ENCODE measurements at regions not wholly inside any gene's neighbourhood (a gene's known extent, or its start where the extent isn't known, plus 50 kb on each side); places are given as distances from the start of the nearest gene placed in this dataset.
"Not testable (repeated sequence)": the region's sequence is repeated elsewhere in the genome, so short reads cannot be mapped to it uniquely, and the experiment has no call there.

DNA sequence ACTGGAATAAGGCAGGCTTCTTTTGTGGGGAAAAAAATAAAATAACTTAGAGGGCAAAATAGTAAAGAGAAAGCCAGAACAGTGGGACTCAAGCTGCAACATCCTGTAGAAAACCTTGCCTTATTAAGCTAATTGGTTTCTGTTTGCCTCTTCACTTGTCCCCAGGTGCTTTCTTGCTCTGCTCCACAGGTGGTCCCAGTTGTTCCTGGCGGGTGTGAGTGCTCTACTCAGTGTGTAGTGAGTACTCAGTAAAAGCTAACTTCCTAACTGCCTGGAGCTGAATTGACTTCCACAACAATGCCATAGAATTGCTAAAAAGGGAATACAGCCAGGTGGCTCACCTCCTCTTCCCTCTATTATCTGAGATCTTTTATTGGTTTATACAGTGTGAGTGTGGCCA is 930.2 kb downstream of the C4orf33 start:
- DNase-seq = no peak

DNA sequence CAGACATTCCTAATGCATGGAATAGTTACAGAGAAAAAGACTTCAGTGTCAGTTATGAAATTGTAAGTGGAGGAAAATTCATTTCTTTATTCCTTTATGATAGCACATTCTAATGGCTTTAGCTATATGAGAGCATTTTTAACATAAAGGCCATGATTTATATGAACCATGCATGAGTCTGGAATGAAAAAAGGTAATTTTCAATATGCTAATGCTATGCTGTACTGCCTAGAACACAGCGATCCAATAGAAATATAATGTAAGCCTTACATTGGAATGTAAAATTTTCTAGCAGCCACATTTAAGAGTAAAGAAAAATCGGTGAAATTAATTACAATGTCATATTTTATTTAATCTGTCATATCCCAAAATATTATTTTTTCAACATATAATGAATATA is 932.0 kb downstream of the C4orf33 start:
- DNase-seq = no peak

DNA sequence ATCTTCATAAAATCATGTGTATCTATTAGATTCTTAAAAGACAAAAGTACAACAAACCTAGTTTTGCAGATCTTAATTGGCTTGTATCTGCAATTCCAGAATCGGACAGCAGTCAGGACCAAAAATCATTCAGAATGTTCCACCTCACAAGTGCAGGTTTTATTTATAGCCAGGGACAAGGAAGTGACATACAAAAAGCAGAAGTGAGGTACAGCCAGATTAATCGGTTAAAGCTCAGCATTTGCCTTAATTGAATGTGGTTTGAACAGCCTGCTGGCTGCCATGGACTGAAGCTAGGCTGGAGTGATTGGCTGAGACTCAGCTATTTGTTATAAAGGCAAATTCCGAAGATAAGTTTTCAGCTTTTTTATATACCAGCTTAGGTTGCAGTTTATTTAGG is 932.6 kb downstream of the C4orf33 start:
- DNase-seq = no peak

DNA sequence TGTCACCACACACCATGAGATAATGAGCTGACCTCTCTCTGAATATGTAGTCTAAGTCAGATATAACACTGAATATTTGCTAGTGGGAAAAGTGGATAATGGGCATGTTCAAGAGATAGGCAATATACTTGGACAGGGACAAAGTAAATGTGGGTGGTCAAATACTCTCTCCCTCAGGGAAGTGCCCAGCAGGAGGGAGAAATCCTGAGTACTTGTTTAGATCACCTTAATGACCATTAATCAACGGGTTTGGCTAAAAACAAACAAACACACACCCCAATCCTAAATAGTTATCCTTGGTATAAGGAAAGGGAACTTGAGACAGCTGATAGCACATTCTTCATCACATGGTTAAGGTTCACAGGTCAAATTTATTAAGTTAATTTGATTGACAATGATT is 933.5 kb downstream of the C4orf33 start:
- no peak for DNase-seq

DNA sequence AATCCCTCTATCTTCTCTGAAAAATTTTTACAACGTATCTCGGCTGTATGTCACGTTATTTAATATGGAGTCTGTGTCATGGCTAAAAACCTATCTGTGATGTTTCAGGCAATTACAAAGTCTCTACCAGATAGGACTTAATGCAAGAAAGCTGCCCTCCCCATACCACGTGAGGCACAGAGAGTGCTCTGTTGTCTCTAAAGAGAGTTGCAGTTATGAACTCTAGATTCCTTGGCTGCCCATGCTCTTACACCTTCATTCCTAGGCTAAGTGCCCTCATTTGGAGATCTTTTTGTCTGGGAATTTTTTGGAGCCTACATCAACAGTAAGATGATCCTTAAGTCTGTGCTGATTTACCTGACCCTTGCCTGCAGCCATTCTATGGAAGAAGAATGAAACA is 935.9 kb downstream of the C4orf33 start:
- DNase-seq = no peak

DNA sequence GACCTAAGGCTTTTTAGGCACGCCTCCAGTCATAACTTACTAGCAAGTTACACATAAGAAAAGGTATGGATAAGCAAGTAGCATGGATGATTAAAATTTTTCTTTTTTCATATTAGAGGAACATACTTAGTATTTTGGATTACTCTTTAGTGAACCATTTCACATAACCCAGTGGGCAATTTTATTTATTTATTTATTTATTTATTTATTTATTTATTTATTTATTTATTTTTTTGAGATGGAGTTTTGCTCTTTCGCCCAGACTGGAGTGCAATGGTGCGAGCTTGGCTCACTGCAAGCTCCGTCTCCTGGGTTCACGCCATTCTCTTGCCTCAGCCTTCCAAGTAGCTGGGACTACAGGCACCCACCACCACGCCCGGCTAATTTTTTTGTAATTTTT is 937.7 kb downstream of the C4orf33 start:
- DNase-seq = not testable (repeated sequence)

DNA sequence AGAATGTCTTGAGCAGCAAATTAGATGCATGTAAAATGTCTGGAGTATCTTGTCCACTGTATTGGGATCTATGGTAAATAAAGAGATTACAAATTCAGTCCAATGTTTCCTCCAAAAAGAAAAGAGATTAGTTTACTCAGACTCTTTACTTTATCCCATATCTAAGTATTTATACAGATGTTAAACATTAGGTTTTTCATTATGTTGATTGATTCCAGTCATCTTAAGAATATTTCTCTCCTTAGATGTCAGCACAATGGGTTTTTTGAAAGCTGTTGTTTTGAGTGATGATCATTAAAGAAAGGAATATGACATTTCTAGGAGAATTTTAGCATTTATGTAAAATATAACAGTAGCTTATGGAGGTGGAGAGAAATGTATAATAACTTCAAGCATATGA is 938.9 kb downstream of the C4orf33 start:
- DNase-seq = no peak

DNA sequence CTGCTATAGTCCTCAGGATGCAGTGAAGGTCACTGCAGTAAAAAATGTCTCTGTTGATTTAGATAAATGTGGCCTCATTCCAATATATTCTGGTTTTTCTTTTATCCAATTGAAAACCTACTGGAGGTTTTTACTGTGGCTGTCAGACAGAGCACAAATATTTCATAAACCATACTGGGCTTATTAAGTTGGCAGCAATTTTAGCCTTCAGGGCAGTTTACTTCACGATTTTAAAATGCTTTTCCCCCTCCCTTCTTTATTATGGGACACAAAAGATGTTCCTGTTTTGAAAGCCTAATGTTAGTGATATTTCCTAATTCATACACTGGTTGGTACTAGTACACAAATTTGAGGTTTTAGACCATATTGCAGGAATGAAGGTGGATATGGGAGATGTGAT is 939.4 kb downstream of the C4orf33 start:
- DNase-seq = no peak

DNA sequence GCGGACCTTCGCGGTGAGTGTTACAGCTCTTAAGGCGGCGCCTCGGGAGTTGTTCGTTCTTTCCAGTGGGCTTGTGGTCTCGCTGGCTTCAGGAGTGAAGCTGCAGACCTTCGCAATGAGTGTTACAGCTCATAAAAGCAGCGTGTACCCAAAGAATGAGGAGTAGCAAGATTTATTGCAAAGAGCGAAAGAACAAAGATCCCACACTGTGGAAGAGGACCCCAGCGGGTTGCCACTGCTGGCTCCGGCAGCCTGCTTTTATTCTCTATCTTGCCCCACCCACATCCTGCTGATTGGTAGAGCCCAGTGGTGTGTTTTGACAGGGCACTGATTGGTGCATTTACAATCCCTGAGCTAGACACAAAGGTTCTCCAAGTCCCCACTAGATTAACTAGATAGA is 941.9 kb downstream of the C4orf33 start:
- not testable (repeated sequence) for DNase-seq

DNA sequence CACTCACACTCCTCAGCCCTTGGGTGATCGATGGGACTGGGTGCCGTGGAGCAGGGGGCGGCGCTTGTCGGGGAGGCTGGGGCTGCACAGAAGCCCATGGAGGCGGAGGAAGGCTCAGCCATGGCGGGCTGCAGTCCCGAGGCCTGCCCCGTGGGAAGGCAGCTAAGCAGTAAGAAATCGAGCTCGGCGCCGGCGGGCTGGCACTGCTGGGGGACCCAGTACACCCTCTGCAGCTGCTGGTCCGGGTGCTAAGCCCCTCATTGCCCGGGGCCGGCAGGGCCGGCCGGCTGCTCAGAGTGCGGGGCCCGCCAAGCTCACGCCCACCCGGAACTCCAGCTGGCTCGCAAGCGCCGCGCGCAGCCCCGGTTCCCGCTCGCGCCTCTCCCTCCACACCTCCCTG is 942.6 kb downstream of the C4orf33 start:
- not testable (repeated sequence) for DNase-seq

DNA sequence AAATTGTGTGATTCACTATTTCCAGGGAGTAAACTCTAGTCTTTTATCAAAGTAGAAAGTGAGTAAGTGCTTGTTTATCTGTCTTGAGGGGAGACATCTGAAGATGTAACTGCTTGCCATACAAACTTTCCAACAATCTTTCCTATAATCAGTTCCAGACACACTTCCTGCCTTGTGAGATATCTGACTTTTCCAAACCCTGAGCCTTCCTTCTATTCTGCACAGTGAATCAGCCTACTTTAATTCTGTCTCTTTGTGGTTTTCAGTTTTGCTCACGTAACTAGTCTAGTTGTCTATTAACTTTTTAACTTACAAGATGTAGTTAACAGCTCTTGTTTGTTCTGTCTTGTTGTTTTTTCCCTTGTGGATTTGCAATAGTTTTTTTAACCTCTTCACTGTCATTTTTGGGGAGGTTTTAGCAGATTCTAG is 947.8 kb downstream of the C4orf33 start:
- no peak for DNase-seq

DNA sequence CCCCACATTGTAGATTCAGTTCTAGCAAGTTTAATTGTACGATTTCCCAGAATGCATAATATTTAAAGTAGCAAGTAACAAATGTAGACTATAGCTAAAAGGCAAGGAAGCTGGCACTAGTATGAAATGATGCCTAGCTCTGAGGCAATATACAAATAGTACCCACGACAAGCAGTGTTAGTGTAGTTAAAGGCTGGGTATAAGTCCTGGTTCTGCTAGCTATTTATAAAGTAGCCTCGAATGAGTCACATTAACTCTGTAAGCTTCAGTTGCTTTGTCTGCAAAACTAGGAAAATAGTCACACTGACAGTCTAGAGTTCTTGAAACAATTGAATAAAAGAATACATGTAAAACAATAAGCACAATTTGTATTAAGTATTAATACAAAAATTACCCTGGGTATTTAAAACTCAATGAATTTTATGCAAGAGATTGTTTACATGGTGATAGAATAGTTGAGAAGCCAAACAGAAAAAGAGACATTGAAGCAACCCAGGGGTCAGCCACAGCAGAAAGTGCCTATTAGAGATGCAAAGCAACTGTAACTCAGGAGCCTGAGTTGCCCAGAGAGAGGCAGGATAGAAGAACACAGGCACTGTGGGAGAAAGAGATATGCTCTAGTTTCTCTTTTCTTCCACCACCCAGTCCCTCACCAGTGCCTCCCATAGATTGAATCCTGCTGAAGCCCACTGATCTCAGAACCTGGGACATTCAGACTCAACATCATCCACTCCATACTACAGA is 949.0 kb downstream of the C4orf33 start:
- DNase-seq = no peak

DNA sequence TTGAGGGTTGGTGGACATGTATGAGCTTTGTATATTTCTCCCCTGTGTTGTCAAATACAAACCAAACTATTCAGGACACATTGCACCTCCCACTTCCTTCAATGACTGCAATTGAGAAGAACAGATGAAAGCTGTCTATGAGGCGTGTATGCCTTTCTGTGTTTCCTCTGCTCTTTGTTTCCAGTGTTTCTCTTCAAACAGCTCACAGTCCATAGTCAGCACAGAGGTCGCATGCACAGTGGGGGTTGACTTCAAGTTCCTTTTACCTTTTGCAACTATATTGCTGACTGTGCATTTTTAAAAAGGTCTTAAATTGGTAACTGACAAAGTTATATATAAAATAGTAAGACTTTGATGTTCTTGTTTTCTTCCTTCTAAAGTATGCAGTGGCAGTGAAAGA is 957.8 kb downstream of the C4orf33 start:
- no peak for DNase-seq

DNA sequence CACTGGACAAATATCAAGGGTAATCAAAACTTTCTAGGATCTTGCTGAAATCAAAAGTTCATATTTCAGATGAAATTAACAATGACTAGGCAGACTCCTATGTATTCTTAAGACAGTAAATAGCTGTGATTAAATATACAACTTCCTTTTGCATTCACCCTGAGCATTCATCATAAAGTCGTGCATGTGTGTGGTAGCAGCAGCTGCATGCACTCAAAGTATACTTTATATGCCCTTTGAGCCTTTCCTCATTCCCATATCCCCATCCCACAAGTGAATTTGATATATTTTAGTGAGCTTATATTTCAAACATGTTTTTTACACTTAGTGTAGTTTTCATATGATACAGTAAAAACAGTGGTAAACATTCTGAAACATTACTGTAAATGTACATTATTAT is 959.0 kb downstream of the C4orf33 start:
- no peak for DNase-seq

DNA sequence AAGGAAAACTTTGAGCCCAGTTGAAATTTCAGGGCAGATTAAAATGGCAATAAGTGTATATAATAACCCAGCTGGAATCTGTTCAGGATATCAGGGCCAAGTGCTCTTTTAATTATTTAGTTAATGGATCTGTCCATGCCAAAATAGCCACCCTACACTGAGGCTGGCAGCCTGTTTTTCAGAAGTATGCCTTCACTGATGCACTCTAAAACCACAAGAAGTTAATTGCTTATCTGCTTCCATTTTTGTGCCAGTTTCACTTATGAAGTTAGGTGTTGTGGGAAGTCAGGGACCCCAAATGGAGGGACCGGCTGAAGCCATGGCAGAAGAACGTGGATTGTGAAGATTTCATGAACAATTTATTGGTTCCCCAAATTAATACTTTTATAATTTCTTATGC is 960.3 kb downstream of the C4orf33 start:
- DNase-seq = no peak

DNA sequence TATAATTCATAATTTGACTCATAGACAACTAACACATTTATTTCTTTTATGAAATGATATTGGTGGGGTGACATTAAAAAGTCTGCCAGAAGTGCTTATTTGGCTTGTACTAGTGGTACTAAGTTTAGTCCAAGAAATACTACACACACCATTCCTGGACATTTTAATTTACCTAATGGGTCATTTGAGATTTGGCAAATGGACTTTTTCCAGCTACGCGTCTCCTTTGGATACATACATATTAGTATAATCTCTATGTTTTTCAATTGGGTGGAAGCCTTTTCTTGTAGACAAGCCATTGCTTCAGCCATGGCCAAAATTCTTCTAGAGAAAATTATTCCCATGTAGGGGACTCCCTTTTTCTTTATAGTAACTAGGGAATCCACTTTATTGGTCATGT is 968.5 kb downstream of the C4orf33 start:
- no peak for DNase-seq

DNA sequence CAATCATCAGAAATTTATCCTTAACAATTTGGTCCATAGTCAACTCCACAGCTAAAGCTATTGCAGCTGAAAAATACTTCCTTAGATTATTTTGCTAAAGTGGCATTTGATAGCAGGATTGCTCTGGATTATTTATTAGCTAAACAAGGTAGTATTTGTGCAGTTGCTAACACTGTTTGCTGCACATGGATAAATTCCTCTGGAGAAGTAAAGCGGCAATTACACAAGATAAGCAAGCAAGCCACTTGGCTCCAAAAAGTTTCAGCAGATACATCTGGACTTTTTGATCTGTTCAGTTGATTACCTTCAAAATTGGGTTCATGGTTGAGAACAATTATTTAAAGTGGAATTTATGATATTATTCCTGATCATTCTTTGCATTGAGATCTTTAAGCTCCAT is 971.5 kb downstream of the C4orf33 start:
- DNase-seq = no peak

DNA sequence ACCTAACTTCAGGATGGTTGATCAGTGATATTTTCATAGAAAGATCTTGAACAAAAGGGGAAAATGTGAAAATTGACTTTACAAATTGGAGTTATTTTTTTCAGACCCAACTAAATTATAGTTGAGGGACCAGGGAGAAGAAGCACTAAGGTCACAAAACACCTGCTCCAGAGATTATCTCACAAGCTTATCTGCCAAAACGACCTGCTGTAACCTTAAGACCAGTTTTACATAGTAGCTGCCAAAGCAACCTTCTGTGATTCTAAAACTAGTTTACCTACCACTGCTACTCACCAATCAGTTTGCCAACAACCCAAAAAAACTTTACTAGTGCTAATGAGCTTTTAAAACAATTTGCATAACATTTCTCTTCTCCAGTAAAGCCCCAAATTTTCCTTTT is 972.1 kb downstream of the C4orf33 start:
- DNase-seq = no peak

DNA sequence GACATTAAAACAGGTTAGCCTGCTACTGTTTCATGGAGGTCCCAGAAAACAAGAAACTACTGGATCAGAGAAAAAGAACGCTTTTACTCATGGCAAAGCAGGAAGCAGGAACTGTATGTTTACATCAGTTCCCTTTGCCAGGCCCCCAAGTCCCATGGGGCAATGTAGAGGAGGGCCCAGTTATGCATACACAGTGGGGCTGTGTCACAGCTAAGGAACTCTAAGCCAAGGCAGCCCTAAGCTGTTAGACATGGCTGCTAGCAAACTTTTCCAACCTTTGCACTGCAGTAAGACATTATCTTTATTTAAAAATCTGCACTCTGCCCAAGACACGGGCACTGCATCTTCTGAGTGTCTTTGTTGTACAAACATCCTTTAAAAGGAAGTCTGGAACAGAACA is 975.8 kb downstream of the C4orf33 start:
- no peak for DNase-seq

DNA sequence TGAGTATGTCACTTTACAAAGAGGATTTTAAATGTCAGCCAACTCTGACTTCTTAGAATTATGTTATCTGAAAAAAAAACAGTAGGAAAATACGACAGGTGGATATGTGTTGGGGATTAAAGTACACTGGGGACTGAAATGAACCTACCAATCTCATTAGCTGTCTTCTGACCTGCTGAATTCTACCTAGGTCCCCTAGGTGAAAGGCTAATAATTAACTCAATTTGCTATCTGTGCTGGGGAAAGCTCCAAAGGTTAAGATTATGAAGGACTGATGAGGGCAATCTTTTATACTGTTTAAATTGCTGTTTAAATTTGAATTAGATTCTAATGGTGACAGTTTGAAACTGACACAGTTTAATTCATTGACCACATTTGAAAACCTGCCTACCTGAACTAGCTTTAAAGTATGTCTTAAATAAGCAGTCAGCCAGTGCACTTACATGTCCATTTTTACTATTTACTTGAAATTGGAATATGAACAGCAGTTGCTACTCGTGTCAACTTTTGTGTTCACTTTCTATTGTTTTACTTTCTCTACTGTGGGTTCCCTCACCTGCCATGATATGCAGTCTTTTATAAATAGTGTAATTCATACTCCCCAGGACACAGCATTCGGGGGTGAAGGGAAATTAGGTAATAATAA is 977.3 kb downstream of the C4orf33 start:
- no peak for DNase-seq

DNA sequence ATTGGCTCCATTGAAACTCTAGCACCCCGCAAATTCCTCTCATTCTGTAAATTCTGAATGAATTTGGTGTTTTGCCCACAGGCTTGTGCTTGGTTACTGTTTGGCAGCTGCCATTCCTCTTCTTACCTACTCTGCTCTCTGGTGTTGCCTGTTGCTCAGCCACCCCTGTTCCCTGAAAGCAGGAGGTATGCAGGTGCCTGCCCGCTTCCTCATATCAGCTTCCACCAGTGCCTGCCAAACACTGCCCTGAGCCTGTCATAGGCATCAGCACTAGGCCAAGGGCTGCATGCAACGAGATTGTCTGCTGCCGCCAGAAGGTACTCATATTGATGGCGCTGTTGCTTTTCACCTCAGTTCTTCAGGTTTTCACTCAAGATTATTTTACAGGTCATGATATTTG is 978.1 kb downstream of the C4orf33 start:
- no peak for DNase-seq

DNA sequence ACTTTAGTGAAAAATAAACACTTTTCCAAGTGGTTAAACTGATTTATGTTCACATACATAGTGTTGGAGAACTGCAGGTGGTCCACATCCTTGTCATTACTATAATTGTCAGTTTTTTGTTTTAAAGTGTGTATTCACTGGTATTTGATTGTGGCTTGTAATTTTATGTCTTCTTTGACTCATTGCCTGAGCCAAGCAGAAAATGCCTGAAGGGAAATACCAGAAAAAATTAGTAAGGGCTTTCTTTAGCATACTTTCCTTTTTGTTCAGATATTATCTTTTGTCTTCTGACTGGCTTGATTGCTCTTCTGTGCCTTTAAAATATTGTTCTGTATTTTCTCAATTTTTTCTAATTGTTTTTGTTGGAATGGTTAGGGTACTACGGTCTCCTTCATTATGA is 981.3 kb downstream of the C4orf33 start:
- DNase-seq = no peak

DNA sequence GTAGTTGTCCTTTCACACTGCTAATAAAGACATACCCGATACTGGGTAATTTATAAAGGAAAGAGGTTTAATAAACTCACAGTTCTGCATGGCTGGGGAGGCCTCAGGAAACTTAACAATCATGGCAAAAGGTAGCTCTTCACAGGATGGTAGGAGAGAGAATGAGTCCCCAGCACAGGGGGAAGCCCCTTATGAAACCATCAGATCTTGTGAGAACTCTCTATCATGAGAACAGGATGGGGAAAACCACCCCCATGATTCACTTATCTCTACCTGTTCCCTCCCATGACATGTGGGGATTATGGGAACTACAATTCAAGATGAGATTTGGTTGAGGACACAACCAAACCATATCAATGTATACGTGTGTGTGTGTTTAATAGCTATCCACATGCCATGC is 983.1 kb downstream of the C4orf33 start:
- not testable (repeated sequence) for DNase-seq

DNA sequence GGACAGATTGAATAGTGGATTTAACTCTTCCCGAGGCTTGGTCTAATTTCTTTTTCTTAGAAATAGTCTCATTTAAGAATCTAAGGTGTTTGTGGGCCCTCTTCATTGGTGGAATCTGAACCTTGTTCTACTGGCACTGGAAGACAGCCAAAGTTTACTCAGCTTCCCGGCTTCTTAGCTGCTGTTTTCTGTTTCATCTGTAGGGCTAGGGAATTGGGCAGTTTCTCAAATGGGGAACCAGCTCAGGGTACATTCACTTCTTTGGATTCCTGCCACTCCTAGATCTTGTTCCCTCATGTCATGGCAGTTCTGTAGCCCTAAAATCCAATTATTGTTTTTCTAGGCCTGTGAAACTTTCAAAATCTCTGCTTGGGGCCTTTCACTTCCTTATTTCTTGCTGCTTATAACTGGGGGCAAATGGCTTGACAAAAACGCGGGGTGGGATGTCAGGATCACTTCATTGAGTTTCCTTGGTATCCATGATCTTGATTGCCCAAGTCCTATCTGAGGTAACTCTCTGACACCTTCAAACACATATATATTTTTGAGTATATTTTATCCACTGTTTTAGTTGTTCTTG is 985.0 kb downstream of the C4orf33 start:
- DNase-seq = no peak

DNA sequence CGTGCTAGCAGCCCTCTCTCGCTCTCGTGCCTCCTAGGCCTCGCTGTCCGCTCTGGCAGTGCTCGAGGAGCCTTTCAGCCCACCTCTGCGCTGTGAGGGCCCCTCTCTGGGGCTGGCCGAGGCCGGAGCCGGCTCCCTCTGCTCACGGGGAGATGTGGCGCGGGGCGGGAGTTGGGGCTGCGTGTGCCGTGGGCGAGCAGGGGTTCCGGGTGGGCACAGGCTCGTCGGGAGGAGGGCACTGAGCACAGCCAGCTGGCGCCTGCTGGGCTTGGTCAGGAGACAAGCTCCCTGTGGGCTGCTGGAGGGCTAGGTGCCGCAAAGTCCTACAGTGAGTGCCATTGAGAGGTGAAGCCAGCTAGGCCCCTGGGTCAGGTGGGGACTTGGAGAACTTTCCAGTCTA is 994.5 kb downstream of the C4orf33 start:
- DNase-seq = no peak

All from activated T-cell treated with anti-CD3 and anti-CD28 coated beads, Interleukin-2, amount 50 U/mL, for 48 hours (primary cell).